ENCODE measurements at regions not wholly inside any gene's neighbourhood (a gene's known extent, or its start where the extent isn't known, plus 50 kb on each side); places are given as distances from the start of the nearest gene placed in this dataset.

- no peak for TF ChIP-seq ZNF263 (CRISPR knock-in tag; IDR thresholded peaks at IDR 0.05; ENCODE audit: low read depth)
- TF ChIP-seq MXD4 (CRISPR knock-in tag; IDR thresholded peaks at IDR 0.05; ENCODE audit: borderline replicate concordance) = no peak
- TF ChIP-seq MLX (CRISPR knock-in tag; IDR thresholded peaks at IDR 0.05) = no peak
- no peak for TF ChIP-seq ATF1 (CRISPR knock-in tag; IDR thresholded peaks at IDR 0.05)
- TF ChIP-seq GTF2I (CRISPR knock-in tag; conservative IDR thresholded peaks at IDR 0.05) = no peak
- no peak for TF ChIP-seq ZNF219 (CRISPR knock-in tag; IDR thresholded peaks at IDR 0.05; ENCODE audit: borderline replicate concordance)
- TF ChIP-seq FOXK1 (CRISPR knock-in tag; IDR thresholded peaks at IDR 0.05) = no peak
- no peak for TF ChIP-seq ZNF281 (CRISPR knock-in tag; IDR thresholded peaks at IDR 0.05)
- TF ChIP-seq FOXP1 (CRISPR knock-in tag; IDR thresholded peaks at IDR 0.05; ENCODE audit: borderline replicate concordance) = no peak
- TF ChIP-seq ZNF396 (CRISPR knock-in tag; IDR thresholded peaks at IDR 0.05; ENCODE audit: borderline replicate concordance) = no peak
These were observed 180.0 kb upstream of the C14orf180 start (continued) for GRCh38 chr14:104399432-104400155.

- ATAC-seq (no peak), DNase-seq (ENCODE audit: low spot score) (no peak)
- Mint-ChIP-seq H3K36me3 (peaks cover 24% of the 10 kb centered on the region), H3K9me3 (peaks cover 29% of the 10 kb centered on the region), H3K4me3 (no peak overlapping the region), H3K27me3 (ENCODE audit: low read depth) (no peaks in the 10 kb centered on the region), H3K27ac (no peak overlapping the region), H3K4me1 (peaks cover 23% of the 10 kb centered on the region)
- POLR2A ChIA-PET = no interaction called here
- TF ChIP-seq USF1 (CRISPR knock-in tag; IDR thresholded peaks at IDR 0.05) = no peak
- no peak for TF ChIP-seq ZSCAN18 (CRISPR knock-in tag; IDR thresholded peaks at IDR 0.05)
- no peak for TF ChIP-seq E2F1 (CRISPR knock-in tag; IDR thresholded peaks at IDR 0.05)
- no peak for TF ChIP-seq USF2 (CRISPR knock-in tag; IDR thresholded peaks at IDR 0.05)
- TF ChIP-seq ARID4B (CRISPR knock-in tag; IDR thresholded peaks at IDR 0.05; ENCODE audit: borderline replicate concordance) = no peak
- TF ChIP-seq TEAD4 (CRISPR knock-in tag; IDR thresholded peaks at IDR 0.05) = no peak
- CTCF ChIA-PET = no interaction called here
These were observed 179.2 kb upstream of the C14orf180 start for GRCh38 chr14:104400355-104400754.

Measured in WTC11 (cell line).